ENCODE measurements at regions not wholly inside any gene's neighbourhood (a gene's known extent, or its start where the extent isn't known, plus 50 kb on each side); places are given as distances from the start of the nearest gene placed in this dataset.

DNA sequence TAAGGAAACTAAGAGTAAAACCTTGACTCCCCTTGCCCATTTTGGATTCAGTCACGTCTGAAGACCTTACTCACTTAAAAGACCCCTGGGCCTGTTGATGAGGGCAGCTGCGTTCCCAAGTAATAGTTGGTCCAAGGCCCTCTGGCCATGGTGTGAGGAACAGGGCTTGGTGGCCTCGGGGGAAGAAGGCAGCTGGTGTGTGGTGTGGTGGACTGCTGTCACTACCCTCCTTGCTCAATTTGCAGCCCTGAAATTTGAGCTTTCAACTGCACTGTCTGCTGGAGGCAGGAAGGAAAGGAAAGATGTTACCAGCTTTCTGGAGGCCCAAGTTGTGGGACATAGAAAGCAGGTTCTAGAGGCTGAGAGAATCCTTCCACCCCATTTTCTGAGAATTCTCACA is 128.2 kb downstream of the SLC38A6 start (continued):
- TF ChIP-seq ZNF462 (CRISPR knock-in tag; IDR thresholded peaks at IDR 0.05), result no peak
- no peak for TF ChIP-seq ZNF114 (CRISPR knock-in tag; IDR thresholded peaks at IDR 0.05)

GRCh38 chr14:61108496-61109141 is 127.6 kb downstream of the SLC38A6 start:
- Histone ChIP-seq H3K27me3 (ENCODE audit: insufficient read depth) (no peaks in the 10 kb centered on the region), H3K4me3 (no peak overlapping the region), H3K4me2 (no peak overlapping the region), H3K9me2 (ENCODE audit: insufficient read depth) (peaks cover 8% of the 10 kb centered on the region; the same call in 1 of the 2 replicates), H2AFZ (no peak overlapping the region), H3K27ac (ENCODE audit: low read depth) (no peak overlapping the region), H4K20me1 (replicated peaks; ENCODE audit: insufficient read depth) (no peaks in the 10 kb centered on the region), H3K4me1 (ENCODE audit: insufficient read depth) (peaks cover 11% of the 10 kb centered on the region), H3F3A (replicated peaks; ENCODE audit: low read depth) (no peaks in the 10 kb centered on the region), H3K79me2 (replicated peaks; ENCODE audit: insufficient read depth) (no peaks in the 10 kb centered on the region), H3K36me3 (ENCODE audit: insufficient read depth) (no peaks in the 10 kb centered on the region)
- Mint-ChIP-seq H3K9me3 (peaks cover 26% of the 10 kb centered on the region), H3K27ac (no peak overlapping the region), H3K4me3 (no peak overlapping the region), H3K4me1 (peaks cover 33% of the 10 kb centered on the region), H3K27me3 (ENCODE audit: insufficient read depth, low read depth, poor library complexity) (peaks cover 12% of the 10 kb centered on the region), H3K36me3 (ENCODE audit: low read depth) (peaks cover 25% of the 10 kb centered on the region)
- no peak for DNase-seq (ENCODE audit: low spot score)
- ATAC-seq, result no peak
- no peak for TF ChIP-seq JUNB (IDR thresholded peaks at IDR 0.05; ENCODE audit: unreplicated experiment)
- no peak for TF ChIP-seq CREB1 (CRISPR knock-in tag; IDR thresholded peaks at IDR 0.05; ENCODE audit: low read depth)
- no peak for TF ChIP-seq NANOG (IDR thresholded peaks at IDR 0.05; ENCODE audit: borderline replicate concordance)
- TF ChIP-seq ZNF331 (CRISPR knock-in tag; IDR thresholded peaks at IDR 0.05; ENCODE audit: low read depth), result no peak
- TF ChIP-seq STAT1 (IDR thresholded peaks at IDR 0.05; ENCODE audit: unreplicated experiment), result no peak
- TF ChIP-seq CTCF (conservative IDR thresholded peaks at IDR 0.05; ENCODE audit: low read depth in 2 of 2), result no peak
- TF ChIP-seq REST (IDR thresholded peaks at IDR 0.05; ENCODE audit: unreplicated experiment), result no peak
- TF ChIP-seq, protein P1, sequence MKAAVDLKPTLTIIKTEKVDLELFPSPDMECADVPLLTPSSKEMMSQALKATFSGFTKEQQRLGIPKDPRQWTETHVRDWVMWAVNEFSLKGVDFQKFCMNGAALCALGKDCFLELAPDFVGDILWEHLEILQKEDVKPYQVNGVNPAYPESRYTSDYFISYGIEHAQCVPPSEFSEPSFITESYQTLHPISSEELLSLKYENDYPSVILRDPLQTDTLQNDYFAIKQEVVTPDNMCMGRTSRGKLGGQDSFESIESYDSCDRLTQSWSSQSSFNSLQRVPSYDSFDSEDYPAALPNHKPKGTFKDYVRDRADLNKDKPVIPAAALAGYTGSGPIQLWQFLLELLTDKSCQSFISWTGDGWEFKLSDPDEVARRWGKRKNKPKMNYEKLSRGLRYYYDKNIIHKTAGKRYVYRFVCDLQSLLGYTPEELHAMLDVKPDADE (IDR thresholded peaks at IDR 0.05), result no peak
- TF ChIP-seq ZNF114 (CRISPR knock-in tag; IDR thresholded peaks at IDR 0.05), result no peak
- TF ChIP-seq EZH2 (IDR thresholded peaks at IDR 0.05; ENCODE audit: low read depth, unreplicated experiment), result no peak
- no peak for TF ChIP-seq POLR2AphosphoS5 (IDR thresholded peaks at IDR 0.05; ENCODE audit: low read depth)
- TF ChIP-seq EZH2phosphoT487 (IDR thresholded peaks at IDR 0.05; ENCODE audit: unreplicated experiment), result no peak

All from GM23338 (cell line).